CMK (cell line): ENCODE measurements at regions not wholly inside any gene's neighbourhood (a gene's known extent, or its start where the extent isn't known, plus 50 kb on each side); places are given as distances from the start of the nearest gene placed in this dataset.
"Not testable (repeated sequence)": the region's sequence is repeated elsewhere in the genome, so short reads cannot be mapped to it uniquely, and the experiment has no call there.

Source experiments
- DNase-seq: peaks from one replicate; pipeline ENCODE4 v3.0.0-alpha.2; 2010; ENCODE audit warnings: low read depth

GRCh38 chr12:131362291-131363211 lies 348.3 kb upstream of the SFSWAP start:
- no peak for DNase-seq

GRCh38 chr12:131363393-131363792 lies 347.5 kb upstream of the SFSWAP start:
- DNase-seq = no peak

GRCh38 chr12:131363841-131364495 lies 346.9 kb upstream of the SFSWAP start:
- DNase-seq = no peak

GRCh38 chr12:131364903-131365820 lies 345.7 kb upstream of the SFSWAP start:
- DNase-seq = no peak

- no peak for DNase-seq
Observed at GRCh38 chr12:131365821-131366260, 345.0 kb upstream of the SFSWAP start.

- no peak for DNase-seq
Observed at GRCh38 chr12:131366261-131366871, 344.5 kb upstream of the SFSWAP start.

DNA sequence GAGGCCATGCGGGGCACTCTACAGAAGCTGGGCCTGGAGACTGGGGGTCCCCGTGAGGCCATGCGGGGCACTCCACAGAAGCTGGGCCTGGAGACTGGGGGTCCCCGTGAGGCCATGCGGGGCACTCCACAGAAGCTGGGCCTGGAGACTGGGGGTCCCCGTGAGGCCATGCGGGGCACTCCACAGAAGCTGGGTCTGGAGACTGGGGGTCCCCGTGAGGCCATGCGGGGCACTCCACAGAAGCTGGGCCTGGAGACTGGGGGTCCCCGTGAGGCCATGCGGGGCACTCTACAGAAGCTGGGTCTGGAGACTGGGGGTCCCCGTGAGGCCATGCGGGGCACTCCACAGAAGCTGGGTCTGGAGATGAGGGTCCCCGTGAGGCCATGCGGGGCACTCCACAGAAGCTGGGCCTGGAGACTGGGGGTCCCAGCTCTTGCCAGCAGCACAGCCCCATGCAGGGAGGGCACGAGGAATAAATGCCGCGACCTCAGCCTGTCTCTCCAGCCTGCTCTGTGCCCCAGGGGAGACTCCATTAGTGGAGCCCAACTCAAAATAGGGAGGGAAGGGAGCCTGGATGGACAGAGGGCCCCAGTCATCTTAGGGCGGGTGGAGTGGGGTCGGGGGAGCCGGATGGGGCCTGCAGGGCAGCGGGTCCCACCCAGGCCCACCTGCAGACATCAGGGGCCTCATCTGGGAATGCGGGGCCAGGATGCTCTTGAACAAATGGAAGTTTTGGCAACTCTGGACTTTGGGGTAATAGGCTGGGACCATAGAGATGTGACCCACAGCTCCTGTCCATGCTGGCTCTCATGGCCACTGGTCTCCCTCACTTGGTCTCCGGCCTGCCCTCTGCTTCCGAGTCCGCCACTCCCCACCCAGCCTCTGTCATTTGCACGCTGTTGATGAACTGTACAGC lies 343.6 kb upstream of the SFSWAP start:
- DNase-seq = not testable (repeated sequence)

DNA sequence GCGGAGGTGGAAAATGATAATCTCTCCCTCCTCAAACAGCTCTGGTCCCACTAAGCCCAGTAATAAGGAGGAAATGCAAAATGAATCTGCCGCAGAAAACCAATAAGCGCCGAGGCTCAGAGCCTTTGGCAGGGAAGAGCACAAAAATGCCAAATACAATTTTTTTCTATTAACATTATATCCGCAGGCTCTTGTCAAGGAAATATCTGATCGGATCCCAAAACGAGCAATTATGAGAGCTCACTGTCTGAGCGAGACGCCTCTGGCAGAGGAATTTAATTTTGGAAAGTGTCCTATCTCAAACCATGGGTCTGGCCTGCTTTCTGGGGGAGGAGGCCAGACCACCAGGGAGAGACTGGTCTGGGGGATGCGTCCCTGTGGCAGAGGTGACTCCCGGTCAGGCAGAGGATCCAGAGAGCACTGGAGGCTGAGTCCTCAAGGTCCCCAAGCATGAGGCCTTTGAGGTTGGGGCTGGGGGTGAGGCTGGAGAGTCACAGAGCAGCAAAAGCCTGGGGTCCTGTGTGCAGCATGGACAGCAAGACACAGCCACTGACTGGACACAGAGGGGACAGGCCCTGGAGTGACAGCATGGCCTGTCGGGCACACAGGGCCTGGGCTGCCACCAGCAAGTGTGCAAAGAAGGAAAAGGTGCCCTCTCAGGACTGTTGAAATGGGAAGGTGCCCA lies 342.8 kb upstream of the SFSWAP start:
- no peak for DNase-seq

DNA sequence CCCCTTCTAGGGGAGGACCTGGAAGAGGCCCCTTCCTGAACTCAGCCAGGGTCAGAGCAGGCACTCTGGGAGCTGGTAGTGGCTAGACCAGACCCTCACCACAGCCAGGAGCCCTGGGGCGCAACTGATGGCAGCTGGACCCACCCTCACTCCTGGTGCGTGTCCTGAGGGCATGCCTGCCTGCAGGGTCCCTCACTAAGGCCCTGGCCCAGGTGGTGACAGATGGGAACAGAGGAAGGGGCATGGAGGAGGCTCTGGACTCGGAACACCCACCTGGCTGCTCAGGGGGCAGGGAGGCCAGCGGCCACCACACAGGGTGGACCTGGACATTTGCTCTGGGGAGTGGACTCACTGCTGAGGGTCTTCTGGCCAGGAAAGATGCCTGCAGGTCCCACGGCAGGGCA lies 342.2 kb upstream of the SFSWAP start:
- DNase-seq = no peak

GRCh38 chr12:131369094-131369845 lies 341.6 kb upstream of the SFSWAP start:
- DNase-seq = no peak

DNA sequence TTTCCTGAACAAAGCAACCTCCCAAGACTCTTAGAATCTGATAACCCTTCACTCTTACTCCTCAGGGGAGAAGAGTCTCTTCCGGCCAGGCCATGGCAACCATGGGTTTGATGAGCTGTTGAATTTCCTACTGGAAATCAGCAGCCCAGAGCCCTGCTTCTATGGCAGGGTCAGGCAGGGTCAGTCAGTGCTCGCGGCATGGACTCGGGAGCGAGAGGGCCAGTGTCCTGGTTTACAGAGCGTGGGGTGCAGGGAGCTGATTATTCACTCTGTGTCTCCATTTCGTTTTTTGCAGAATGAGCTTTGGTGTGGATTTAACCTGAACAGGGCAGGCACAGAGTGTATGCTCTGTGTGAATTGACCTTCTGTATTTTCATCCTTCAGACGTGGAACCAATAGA lies 340.6 kb upstream of the SFSWAP start:
- DNase-seq = no peak

GRCh38 chr12:131370791-131371347 lies 340.0 kb upstream of the SFSWAP start:
- no peak for DNase-seq

- DNase-seq = no peak
Observed at GRCh38 chr12:131371401-131372170, 339.3 kb upstream of the SFSWAP start.

- DNase-seq = no peak
Observed at GRCh38 chr12:131372171-131372475, 338.8 kb upstream of the SFSWAP start.

- no peak for DNase-seq
Observed at GRCh38 chr12:131372706-131373195, 338.1 kb upstream of the SFSWAP start.

GRCh38 chr12:131375261-131375971 lies 335.5 kb upstream of the SFSWAP start:
- no peak for DNase-seq

GRCh38 chr12:131375972-131376345 lies 334.9 kb upstream of the SFSWAP start:
- DNase-seq = no peak
